ENCODE measurements at regions not wholly inside any gene's neighbourhood (a gene's known extent, or its start where the extent isn't known, plus 50 kb on each side); places are given as distances from the start of the nearest gene placed in this dataset.

DNA sequence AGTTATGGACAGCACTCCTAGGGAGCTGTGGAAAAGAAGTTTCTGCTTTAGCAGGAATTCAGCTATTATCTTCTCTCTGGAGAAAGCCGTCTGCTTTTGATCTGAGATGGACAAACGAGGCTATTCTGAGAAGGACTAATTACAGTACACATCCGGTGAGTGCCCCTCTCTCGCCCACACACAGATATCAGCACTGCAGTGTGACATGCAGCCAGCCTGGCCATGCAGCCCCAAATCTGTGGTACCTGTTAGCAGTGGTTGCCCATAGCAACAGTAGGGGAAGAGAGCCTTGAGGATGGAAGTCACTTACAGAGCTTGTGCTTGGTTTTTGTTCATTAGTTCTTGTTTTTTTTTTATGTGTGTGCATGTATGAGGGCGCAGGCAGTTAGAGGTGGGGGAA, 73.9 kb upstream of the TRIB2 start:
- TF ChIP-seq POLR2A (IDR thresholded peaks at IDR 0.05; ENCODE audit: low read depth, low read length) = no peak
- TF ChIP-seq POLR2AphosphoS5 (IDR thresholded peaks at IDR 0.05; ENCODE audit: low read depth, low read length) = no peak
